Keratinocyte (primary cell): ENCODE measurements at regions not wholly inside any gene's neighbourhood (a gene's known extent, or its start where the extent isn't known, plus 50 kb on each side); places are given as distances from the start of the nearest gene placed in this dataset.

Experiments used
- EZH2 ChIP-seq: IDR thresholded peaks from one replicate; pipeline ENCODE4 v1.6.1; 2012; ENCODE audit warnings: inconsistent platforms, mild to moderate bottlenecking, low read length, moderate library complexity
- TF ChIP-seq, protein P1 (sequence below), 3 experiments: IDR thresholded peaks in 1 of 3; conservative IDR thresholded peaks in 1 of 3; optimal IDR thresholded peaks in 1 of 3; 2 replicates in 2 of 3; 3 replicates in 1 of 3; pipeline versions ENCODE3 to v1.5.1; 2011; ENCODE audit warnings: low read length in 3 of 3, mild to moderate bottlenecking in 3 of 3, moderate library complexity in 2 of 3, control low read depth in 1 of 3, inconsistent platforms in 1 of 3; ENCODE audit not compliant: insufficient read depth in 2 of 3; ENCODE audit errors: extremely low read depth in 1 of 3

DNA sequence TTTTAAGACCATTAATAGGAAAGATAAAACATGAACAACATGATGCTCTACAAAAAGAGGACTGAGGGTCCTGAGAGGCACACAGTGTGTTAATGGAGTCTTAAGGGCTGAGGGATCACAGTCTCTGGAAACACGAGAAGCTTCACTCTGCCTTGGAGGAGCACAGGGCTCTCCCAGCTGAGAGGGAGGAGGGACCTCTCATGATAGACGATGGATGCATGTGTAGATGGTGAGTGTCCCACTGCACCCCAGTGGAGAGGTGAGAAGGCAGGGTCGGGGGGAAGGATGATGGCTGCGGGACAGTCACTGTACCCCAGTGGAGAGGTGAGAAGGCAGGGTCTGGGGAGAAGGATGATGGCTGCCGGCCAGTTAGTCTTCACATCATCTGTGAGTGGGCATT is 613.4 kb downstream of the IRX1 start:
- TF ChIP-seq, protein P1, sequence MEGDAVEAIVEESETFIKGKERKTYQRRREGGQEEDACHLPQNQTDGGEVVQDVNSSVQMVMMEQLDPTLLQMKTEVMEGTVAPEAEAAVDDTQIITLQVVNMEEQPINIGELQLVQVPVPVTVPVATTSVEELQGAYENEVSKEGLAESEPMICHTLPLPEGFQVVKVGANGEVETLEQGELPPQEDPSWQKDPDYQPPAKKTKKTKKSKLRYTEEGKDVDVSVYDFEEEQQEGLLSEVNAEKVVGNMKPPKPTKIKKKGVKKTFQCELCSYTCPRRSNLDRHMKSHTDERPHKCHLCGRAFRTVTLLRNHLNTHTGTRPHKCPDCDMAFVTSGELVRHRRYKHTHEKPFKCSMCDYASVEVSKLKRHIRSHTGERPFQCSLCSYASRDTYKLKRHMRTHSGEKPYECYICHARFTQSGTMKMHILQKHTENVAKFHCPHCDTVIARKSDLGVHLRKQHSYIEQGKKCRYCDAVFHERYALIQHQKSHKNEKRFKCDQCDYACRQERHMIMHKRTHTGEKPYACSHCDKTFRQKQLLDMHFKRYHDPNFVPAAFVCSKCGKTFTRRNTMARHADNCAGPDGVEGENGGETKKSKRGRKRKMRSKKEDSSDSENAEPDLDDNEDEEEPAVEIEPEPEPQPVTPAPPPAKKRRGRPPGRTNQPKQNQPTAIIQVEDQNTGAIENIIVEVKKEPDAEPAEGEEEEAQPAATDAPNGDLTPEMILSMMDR (optimal IDR thresholded peaks at IDR 0.05 in 1 of 3, IDR thresholded peaks at IDR 0.05 in 1 of 3, conservative IDR thresholded peaks at IDR 0.05 in 1 of 3; ENCODE audit: extremely low read depth in 1 of 3, insufficient read depth in 2 of 3, low read length in 3 of 3) = no peak
- no peak for TF ChIP-seq EZH2
